Gastrocnemius medialis (tissue), 4 donors: ENCODE measurements at regions not wholly inside any gene's neighbourhood (a gene's known extent, or its start where the extent isn't known, plus 50 kb on each side); places are given as distances from the start of the nearest gene placed in this dataset.

ENCODE experiments used
- CTCF ChIP-seq, 5 experiments: fragments of 450-650 bp in 3 of 5; fragments of 200-600 bp in 2 of 5; sonication (generic) in 2 of 5; IDR thresholded peaks in 4 of 5; conservative IDR thresholded peaks in 1 of 5; 1 replicate in 4 of 5; 2 replicates in 1 of 5; pipeline ENCODE4 v1.5.1; 2016 to 2019; ENCODE audit warnings: antibody characterized with exemption in 5 of 5, mild to moderate bottlenecking in 3 of 5, moderate library complexity in 3 of 5
- POLR2A ChIP-seq, 2 donors: fragments of 450-650 bp; IDR thresholded peaks; one replicate each; pipeline ENCODE4 v1.6.1; 2017; ENCODE audit warnings: antibody characterized with exemption in 2 of 2, mild to moderate bottlenecking in 2 of 2, moderate library complexity in 2 of 2

GRCh38 chr4:1480720-1481119 lies 74.5 kb upstream of the NKX1-1 start:
- TF ChIP-seq CTCF (IDR thresholded peaks at IDR 0.05 in 4 of 5, conservative IDR thresholded peaks at IDR 0.05 in 1 of 5) (no peak), POLR2A (IDR thresholded peaks at IDR 0.05) (no peak)
